GM12875 (cell line): ENCODE measurements at regions not wholly inside any gene's neighbourhood (a gene's known extent, or its start where the extent isn't known, plus 50 kb on each side); places are given as distances from the start of the nearest gene placed in this dataset.

Experiments used
- H3K4me3 ChIP-seq: one replicate; pipeline ENCODE4 v1.5.1; 2011; ENCODE audit warnings: low read depth, low read length, control low read depth
- CTCF ChIP-seq: IDR thresholded peaks from 2 replicates; pipeline ENCODE4 v1.5.1; 2011; ENCODE audit warnings: low read depth, mild to moderate bottlenecking, control low read depth, inconsistent platforms, low read length, moderate library complexity, borderline replicate concordance; ENCODE audit not compliant: insufficient read depth

- TF ChIP-seq CTCF = no peak
- no peak overlapping the region for H3K4me3 ChIP-seq
These were observed 61.2 kb upstream of the GPC1 start for GRCh38 chr2:240374085-240374907.

- TF ChIP-seq CTCF = no peak
- no peak overlapping the region for H3K4me3 ChIP-seq
These were observed 60.3 kb upstream of the GPC1 start for GRCh38 chr2:240375024-240375645.

GRCh38 chr2:240376739-240377138 lies 58.7 kb upstream of the GPC1 start:
- no peak for TF ChIP-seq CTCF
- H3K4me3 ChIP-seq = no peak overlapping the region

- TF ChIP-seq CTCF = no peak
- no peak overlapping the region for H3K4me3 ChIP-seq
These were observed 58.1 kb upstream of the GPC1 start for GRCh38 chr2:240377366-240377765.

- TF ChIP-seq CTCF = no peak
- no peak overlapping the region for H3K4me3 ChIP-seq
These were observed 56.3 kb upstream of the GPC1 start for GRCh38 chr2:240379089-240379636.

- no peak for TF ChIP-seq CTCF
- H3K4me3 ChIP-seq = no peak overlapping the region
These were observed 52.2 kb upstream of the GPC1 start for GRCh38 chr2:240383099-240383758.
